ENCODE measurements at regions not wholly inside any gene's neighbourhood (a gene's known extent, or its start where the extent isn't known, plus 50 kb on each side); places are given as distances from the start of the nearest gene placed in this dataset.
"Not testable (repeated sequence)": the region's sequence is repeated elsewhere in the genome, so short reads cannot be mapped to it uniquely, and the experiment has no call there.

GRCh38 chrX:1062351-1062750 lies 150.1 kb downstream of the CRLF2 start:
- ATAC-seq (no peak), DNase-seq (ENCODE audit: low spot score) (no peak)
- peaks cover 7% of the 10 kb centered on the region for H3K9me3 Mint-ChIP-seq
- H3K36me3 Mint-ChIP-seq: no peaks in the 10 kb centered on the region
- peaks cover 0 to 6% of the 10 kb centered on the region in 2 donors for H3K27me3 Mint-ChIP-seq
- no peak overlapping the region for H3K4me3 Mint-ChIP-seq
- H3K27ac Mint-ChIP-seq: no peak overlapping the region
- H3K4me1 Mint-ChIP-seq (ENCODE audit: low read depth in 2 of 2): no peaks in the 10 kb centered on the region

GRCh38 chrX:1060562-1060960 lies 151.9 kb downstream of the CRLF2 start:
- Mint-ChIP-seq H3K4me3 (no peak overlapping the region), H3K4me1 (ENCODE audit: low read depth in 2 of 2) (no peaks in the 10 kb centered on the region), H3K36me3 (no peaks in the 10 kb centered on the region), H3K27me3 (peaks cover 0 to 6% of the 10 kb centered on the region in 2 donors), H3K27ac (no peak overlapping the region), H3K9me3 (peaks cover 7% of the 10 kb centered on the region)
- ATAC-seq (no peak), DNase-seq (ENCODE audit: low spot score) (no peak)

- Mint-ChIP-seq H3K4me1 (ENCODE audit: low read depth in 2 of 2) (no peaks in the 10 kb centered on the region), H3K27me3 (peaks cover 0 to 6% of the 10 kb centered on the region in 2 donors), H3K9me3 (peaks cover 7% of the 10 kb centered on the region), H3K36me3 (no peaks in the 10 kb centered on the region), H3K4me3 (no peak overlapping the region), H3K27ac (no peak overlapping the region)
- DNase-seq (ENCODE audit: low spot score): no peak
- no peak for ATAC-seq
These were observed 152.6 kb downstream of the CRLF2 start for GRCh38 chrX:1059576-1060561.

- ATAC-seq; H3K9me3 Mint-ChIP-seq; DNase-seq (ENCODE audit: low spot score); H3K27me3 Mint-ChIP-seq; H3K4me3 Mint-ChIP-seq; H3K4me1 Mint-ChIP-seq (ENCODE audit: low read depth in 2 of 2); H3K27ac Mint-ChIP-seq: not testable (repeated sequence)
- peaks cover 24% of the 10 kb centered on the region for H3K36me3 Mint-ChIP-seq
These were observed 158.8 kb downstream of the CRLF2 start for GRCh38 chrX:1053600-1053999.

GRCh38 chrX:1053072-1053471 lies 159.4 kb downstream of the CRLF2 start:
- DNase-seq (ENCODE audit: low spot score): no peak
- Mint-ChIP-seq H3K27me3 (no peaks in the 10 kb centered on the region), H3K9me3 (peaks cover 7% of the 10 kb centered on the region), H3K27ac (no peak overlapping the region), H3K36me3 (peaks cover 24% of the 10 kb centered on the region), H3K4me3 (no peak overlapping the region), H3K4me1 (ENCODE audit: low read depth in 2 of 2) (no peaks in the 10 kb centered on the region)
- ATAC-seq: no peak

GRCh38 chrX:1052021-1052420 lies 160.4 kb downstream of the CRLF2 start:
- DNase-seq (ENCODE audit: low spot score): no peak
- Mint-ChIP-seq H3K36me3 (peaks cover 24% of the 10 kb centered on the region), H3K4me3 (no peak overlapping the region), H3K9me3 (peaks cover 7% of the 10 kb centered on the region), H3K27ac (no peak overlapping the region), H3K27me3 (no peaks in the 10 kb centered on the region), H3K4me1 (ENCODE audit: low read depth in 2 of 2) (no peaks in the 10 kb centered on the region)
- ATAC-seq: no peak

GRCh38 chrX:1051421-1051820 lies 161.0 kb downstream of the CRLF2 start:
- no peaks in the 10 kb centered on the region for H3K4me1 Mint-ChIP-seq (ENCODE audit: low read depth in 2 of 2)
- H3K36me3 Mint-ChIP-seq: peaks cover 24% of the 10 kb centered on the region
- H3K27ac Mint-ChIP-seq: no peak overlapping the region
- no peak for ATAC-seq
- no peak for DNase-seq (ENCODE audit: low spot score)
- peaks cover 7% of the 10 kb centered on the region for H3K9me3 Mint-ChIP-seq
- no peak overlapping the region for H3K4me3 Mint-ChIP-seq
- H3K27me3 Mint-ChIP-seq: no peaks in the 10 kb centered on the region

- H3K4me1 Mint-ChIP-seq (ENCODE audit: low read depth in 2 of 2): no peaks in the 10 kb centered on the region
- no peak overlapping the region for H3K27ac Mint-ChIP-seq
- DNase-seq (ENCODE audit: low spot score) (no peak), ATAC-seq (no peak)
- no peak overlapping the region for H3K4me3 Mint-ChIP-seq
- no peaks in the 10 kb centered on the region for H3K27me3 Mint-ChIP-seq
- peaks cover 8% of the 10 kb centered on the region for H3K36me3 Mint-ChIP-seq
- peaks cover 3% of the 10 kb centered on the region for H3K9me3 Mint-ChIP-seq
These were observed 166.7 kb downstream of the CRLF2 start for GRCh38 chrX:1045680-1046314.

GRCh38 chrX:1041091-1041490 lies 171.4 kb downstream of the CRLF2 start:
- no peaks in the 10 kb centered on the region for H3K4me1 Mint-ChIP-seq (ENCODE audit: low read depth in 2 of 2)

GRCh38 chrX:1035931-1036330 lies 176.5 kb downstream of the CRLF2 start:
- not testable (repeated sequence) for H3K4me1 Mint-ChIP-seq (ENCODE audit: low read depth in 2 of 2); H3K27me3 Mint-ChIP-seq; H3K9me3 Mint-ChIP-seq; H3K36me3 Mint-ChIP-seq; H3K27ac Mint-ChIP-seq; H3K4me3 Mint-ChIP-seq; DNase-seq (ENCODE audit: low spot score); ATAC-seq

More at GRCh38 chrX:1041091-1041490, 171.4 kb downstream of the CRLF2 start:
- no peak overlapping the region for H3K27ac Mint-ChIP-seq
- no peaks in the 10 kb centered on the region for H3K27me3 Mint-ChIP-seq
- DNase-seq (ENCODE audit: low spot score) (no peak), ATAC-seq (no peak)
- H3K36me3 Mint-ChIP-seq: peaks cover 6% of the 10 kb centered on the region
- peaks cover 2% of the 10 kb centered on the region for H3K9me3 Mint-ChIP-seq
- no peak overlapping the region for H3K4me3 Mint-ChIP-seq

- ATAC-seq (no peak), DNase-seq (ENCODE audit: low spot score) (no peak)
- Mint-ChIP-seq H3K27ac (no peak overlapping the region), H3K27me3 (no peaks in the 10 kb centered on the region), H3K4me1 (ENCODE audit: low read depth in 2 of 2) (no peaks in the 10 kb centered on the region), H3K9me3 (peaks cover 4% of the 10 kb centered on the region), H3K4me3 (no peak overlapping the region), H3K36me3 (no peaks in the 10 kb centered on the region)
These were observed 177.2 kb downstream of the CRLF2 start for GRCh38 chrX:1035206-1035605.

GRCh38 chrX:1034717-1035116 lies 177.7 kb downstream of the CRLF2 start:
- no peak overlapping the region for H3K27ac Mint-ChIP-seq
- no peak for DNase-seq (ENCODE audit: low spot score)
- H3K9me3 Mint-ChIP-seq: peaks cover 4% of the 10 kb centered on the region
- no peaks in the 10 kb centered on the region for H3K36me3 Mint-ChIP-seq
- H3K27me3 Mint-ChIP-seq: no peaks in the 10 kb centered on the region
- ATAC-seq: no peak
- H3K4me3 Mint-ChIP-seq: no peak overlapping the region
- no peaks in the 10 kb centered on the region for H3K4me1 Mint-ChIP-seq (ENCODE audit: low read depth in 2 of 2)

GRCh38 chrX:1031521-1032430 lies 180.7 kb downstream of the CRLF2 start:
- H3K27ac Mint-ChIP-seq: no peak overlapping the region
- H3K36me3 Mint-ChIP-seq: peaks cover 6% of the 10 kb centered on the region
- no peak overlapping the region for H3K4me3 Mint-ChIP-seq
- peaks cover 9 to 15% of the 10 kb centered on the region in 2 donors for H3K27me3 Mint-ChIP-seq
- ATAC-seq (peak in 1 of 2 donors; percentile 24), DNase-seq (ENCODE audit: low spot score) (no peak)
- H3K9me3 Mint-ChIP-seq: peaks cover 4% of the 10 kb centered on the region
- H3K4me1 Mint-ChIP-seq (ENCODE audit: low read depth in 2 of 2): peaks cover 12 to 14% of the 10 kb centered on the region in 2 donors

Data from natural killer cell treated with Interleukin-12 subunit alpha and Interleukin-12 subunit beta and Interleukin-15 and Interleukin-18, amount 100 ng/mL, for 72 hours (primary cell).